GM23338 (cell line): ENCODE measurements at regions not wholly inside any gene's neighbourhood (a gene's known extent, or its start where the extent isn't known, plus 50 kb on each side); places are given as distances from the start of the nearest gene placed in this dataset.

Experiments used
- ATAC-seq: fragments of 200-7000 bp; cut with Tn5 transposase; 3 replicates; pipeline ENCODE4 v1.9.1; 2020
- DNase-seq: peaks from one replicate; pipeline ENCODE4 v3.0.0-alpha.2; 2015; ENCODE audit warnings: low spot score
- H2AFZ ChIP-seq: fragments of 200-600 bp; sonication (generic); 2 replicates; pipeline ENCODE4 v1.8.0; 2016; ENCODE audit warnings: antibody characterized with exemption, mild to moderate bottlenecking, moderate library complexity
- H3F3A ChIP-seq: fragments of 200-600 bp; sonication (generic); replicated peaks from 2 replicates; pipeline ENCODE4 v1.8.0; 2017; ENCODE audit warnings: antibody characterized with exemption, mixed run types, low read depth
- H3K27ac ChIP-seq: fragments of 200-600 bp; sonication (generic); 2 replicates; pipeline ENCODE4 v1.6.1; 2016; ENCODE audit warnings: low read depth
- H3K27me3 ChIP-seq: fragments of 200-600 bp; sonication (generic); 2 replicates; pipeline ENCODE4 v1.8.0; 2016; ENCODE audit warnings: mild to moderate bottlenecking, mixed run types, moderate library complexity; ENCODE audit not compliant: insufficient read depth
- H3K36me3 ChIP-seq: fragments of 200-600 bp; sonication (generic); 2 replicates; pipeline ENCODE4 v1.8.0; 2016; ENCODE audit warnings: mild to moderate bottlenecking; ENCODE audit not compliant: insufficient read depth
- H3K4me1 ChIP-seq: fragments of 200-600 bp; sonication (generic); 2 replicates; pipeline ENCODE4 v1.8.0; 2016; ENCODE audit warnings: mild to moderate bottlenecking, moderate library complexity; ENCODE audit not compliant: insufficient read depth
- H3K4me2 ChIP-seq: fragments of 200-600 bp; sonication (generic); 2 replicates; pipeline ENCODE4 v1.7.1; 2017; ENCODE audit warnings: mixed run types
- H3K4me3 ChIP-seq: fragments of 200-600 bp; sonication (generic); 2 replicates; pipeline ENCODE4 v1.6.1; 2016; ENCODE audit warnings: mixed run types
- H3K79me2 ChIP-seq: fragments of 200-600 bp; sonication (generic); replicated peaks from 2 replicates; pipeline ENCODE4 v1.8.0; 2017; ENCODE audit warnings: mild to moderate bottlenecking; ENCODE audit not compliant: insufficient read depth
- H3K9me2 ChIP-seq: fragments of 200-600 bp; sonication (generic); 2 replicates; pipeline ENCODE4 v1.8.0; 2017; ENCODE audit not compliant: insufficient read depth
- H4K20me1 ChIP-seq: fragments of 200-600 bp; sonication (generic); replicated peaks from 2 replicates; pipeline ENCODE4 v1.8.0; 2017; ENCODE audit warnings: mild to moderate bottlenecking; ENCODE audit not compliant: insufficient read depth
- H3K27ac Mint-ChIP-seq: 2 replicates; pipeline ENCODE4 v1.8.0; 2020; ENCODE audit warnings: inconsistent platforms, mild to moderate bottlenecking, moderate library complexity, mixed read lengths
- H3K27me3 Mint-ChIP-seq: 3 replicates; pipeline ENCODE4 v1.8.0; 2022; ENCODE audit warnings: low read depth, mild to moderate bottlenecking, moderate library complexity, mixed read lengths, inconsistent platforms; ENCODE audit not compliant: insufficient read depth, poor library complexity
- H3K36me3 Mint-ChIP-seq: 3 replicates; pipeline ENCODE4 v1.8.0; 2021; ENCODE audit warnings: low read depth, mild to moderate bottlenecking, inconsistent platforms, moderate library complexity, mixed read lengths
- H3K4me1 Mint-ChIP-seq: 3 replicates; pipeline ENCODE4 v1.8.0; 2020; ENCODE audit warnings: mild to moderate bottlenecking, inconsistent platforms, mixed read lengths
- H3K4me3 Mint-ChIP-seq: 3 replicates; pipeline ENCODE4 v1.8.0; 2021; ENCODE audit warnings: moderate library complexity, mild to moderate bottlenecking, inconsistent platforms, mixed read lengths
- H3K9me3 Mint-ChIP-seq: 3 replicates; pipeline ENCODE4 v1.8.0; 2020; ENCODE audit warnings: moderate library complexity, mild to moderate bottlenecking, inconsistent platforms, mixed read lengths
- EZH2phosphoT487 ChIP-seq: fragments of 200-600 bp; sonication (generic); IDR thresholded peaks from one replicate; pipeline ENCODE4 v1.8.1; 2018; ENCODE audit warnings: antibody characterized with exemption; ENCODE audit not compliant: unreplicated experiment
- POLR2AphosphoS5 ChIP-seq: IDR thresholded peaks from 2 replicates; pipeline ENCODE4 v1.6.1; 2016; ENCODE audit warnings: antibody characterized with exemption, low read depth
- STAT1 ChIP-seq: IDR thresholded peaks from one replicate; pipeline ENCODE4 v1.6.1; 2016; ENCODE audit warnings: antibody characterized with exemption; ENCODE audit not compliant: unreplicated experiment
- ZNF331 ChIP-seq: fragments of 250-450 bp; sonication (Bioruptor Pico); IDR thresholded peaks from 2 replicates; pipeline ENCODE4 v1.5.0; 2020; ENCODE audit warnings: low read depth, mild to moderate bottlenecking, moderate library complexity
- TF ChIP-seq, protein P1 (sequence below): IDR thresholded peaks from one replicate; pipeline ENCODE4 v1.6.1; 2018; ENCODE audit warnings: antibody characterized with exemption; ENCODE audit not compliant: unreplicated experiment
- TF ChIP-seq, protein P2 (sequence below): IDR thresholded peaks from 2 replicates; pipeline ENCODE4 v1.6.1; 2016; ENCODE audit warnings: antibody characterized with exemption
- TF ChIP-seq, protein P3 (sequence below): fragments of 250-450 bp; sonication (Bioruptor Pico); IDR thresholded peaks from 2 replicates; pipeline ENCODE4 v1.5.0; 2020; ENCODE audit warnings: mild to moderate bottlenecking, moderate library complexity

DNA sequence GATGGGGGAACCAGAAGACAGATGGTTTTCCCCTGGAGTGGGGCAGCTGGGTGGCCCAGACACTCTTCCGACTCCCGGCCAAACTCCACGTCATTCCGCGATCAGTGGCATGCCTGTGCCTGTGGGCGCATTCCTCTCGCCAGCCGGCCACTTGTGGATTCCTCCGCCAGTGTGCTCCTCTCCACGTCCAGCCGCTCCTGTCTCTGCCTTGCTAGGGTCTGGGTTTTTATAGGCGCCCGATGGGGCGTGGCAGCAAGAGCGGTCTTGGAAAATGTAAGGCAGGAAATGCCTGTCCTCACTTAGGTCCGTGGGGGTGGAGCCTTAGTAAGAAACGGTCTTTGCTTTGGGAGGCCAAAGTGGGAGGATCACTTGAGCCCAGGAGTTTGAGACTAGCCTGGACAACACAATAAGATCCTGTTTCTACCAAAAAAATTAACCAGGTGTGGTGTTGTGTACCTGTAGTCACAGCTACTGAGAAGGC lies 81.6 kb upstream of the SEPTIN5 start:
- H3F3A ChIP-seq: no peaks in the 10 kb centered on the region
- no peaks in the 10 kb centered on the region for H3K36me3 ChIP-seq
- H3K4me1 ChIP-seq: 0 out of 2 replicates have a peak, but pooled peaks cover 4% of the 10 kb centered on the region
- no peaks in the 10 kb centered on the region for H3K79me2 ChIP-seq
- H3K4me3 Mint-ChIP-seq: no peak overlapping the region
- H3K4me3 ChIP-seq: no peak overlapping the region
- ATAC-seq (no peak), DNase-seq (no peak)
- H4K20me1 ChIP-seq: no peaks in the 10 kb centered on the region
- H3K9me2 ChIP-seq: no peaks in the 10 kb centered on the region
- H2AFZ ChIP-seq: peak overlapping the region; percentile 84; the same call in 1 of the 2 replicates
- no peaks in the 10 kb centered on the region for H3K27me3 ChIP-seq
- peaks cover 6% of the 10 kb centered on the region for H3K27me3 Mint-ChIP-seq
- H3K36me3 Mint-ChIP-seq: no peaks in the 10 kb centered on the region; the same call in 2 of the 3 replicates
- H3K4me2 ChIP-seq: no peak overlapping the region
- no peak overlapping the region for H3K27ac Mint-ChIP-seq
- H3K27ac ChIP-seq: no peak overlapping the region
- peaks cover 10% of the 10 kb centered on the region for H3K4me1 Mint-ChIP-seq
- TF ChIP-seq, protein P1, sequence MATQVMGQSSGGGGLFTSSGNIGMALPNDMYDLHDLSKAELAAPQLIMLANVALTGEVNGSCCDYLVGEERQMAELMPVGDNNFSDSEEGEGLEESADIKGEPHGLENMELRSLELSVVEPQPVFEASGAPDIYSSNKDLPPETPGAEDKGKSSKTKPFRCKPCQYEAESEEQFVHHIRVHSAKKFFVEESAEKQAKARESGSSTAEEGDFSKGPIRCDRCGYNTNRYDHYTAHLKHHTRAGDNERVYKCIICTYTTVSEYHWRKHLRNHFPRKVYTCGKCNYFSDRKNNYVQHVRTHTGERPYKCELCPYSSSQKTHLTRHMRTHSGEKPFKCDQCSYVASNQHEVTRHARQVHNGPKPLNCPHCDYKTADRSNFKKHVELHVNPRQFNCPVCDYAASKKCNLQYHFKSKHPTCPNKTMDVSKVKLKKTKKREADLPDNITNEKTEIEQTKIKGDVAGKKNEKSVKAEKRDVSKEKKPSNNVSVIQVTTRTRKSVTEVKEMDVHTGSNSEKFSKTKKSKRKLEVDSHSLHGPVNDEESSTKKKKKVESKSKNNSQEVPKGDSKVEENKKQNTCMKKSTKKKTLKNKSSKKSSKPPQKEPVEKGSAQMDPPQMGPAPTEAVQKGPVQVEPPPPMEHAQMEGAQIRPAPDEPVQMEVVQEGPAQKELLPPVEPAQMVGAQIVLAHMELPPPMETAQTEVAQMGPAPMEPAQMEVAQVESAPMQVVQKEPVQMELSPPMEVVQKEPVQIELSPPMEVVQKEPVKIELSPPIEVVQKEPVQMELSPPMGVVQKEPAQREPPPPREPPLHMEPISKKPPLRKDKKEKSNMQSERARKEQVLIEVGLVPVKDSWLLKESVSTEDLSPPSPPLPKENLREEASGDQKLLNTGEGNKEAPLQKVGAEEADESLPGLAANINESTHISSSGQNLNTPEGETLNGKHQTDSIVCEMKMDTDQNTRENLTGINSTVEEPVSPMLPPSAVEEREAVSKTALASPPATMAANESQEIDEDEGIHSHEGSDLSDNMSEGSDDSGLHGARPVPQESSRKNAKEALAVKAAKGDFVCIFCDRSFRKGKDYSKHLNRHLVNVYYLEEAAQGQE: no peak
- TF ChIP-seq EZH2phosphoT487 (no peak), STAT1 (no peak)
- TF ChIP-seq, protein P2, sequence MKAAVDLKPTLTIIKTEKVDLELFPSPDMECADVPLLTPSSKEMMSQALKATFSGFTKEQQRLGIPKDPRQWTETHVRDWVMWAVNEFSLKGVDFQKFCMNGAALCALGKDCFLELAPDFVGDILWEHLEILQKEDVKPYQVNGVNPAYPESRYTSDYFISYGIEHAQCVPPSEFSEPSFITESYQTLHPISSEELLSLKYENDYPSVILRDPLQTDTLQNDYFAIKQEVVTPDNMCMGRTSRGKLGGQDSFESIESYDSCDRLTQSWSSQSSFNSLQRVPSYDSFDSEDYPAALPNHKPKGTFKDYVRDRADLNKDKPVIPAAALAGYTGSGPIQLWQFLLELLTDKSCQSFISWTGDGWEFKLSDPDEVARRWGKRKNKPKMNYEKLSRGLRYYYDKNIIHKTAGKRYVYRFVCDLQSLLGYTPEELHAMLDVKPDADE: no peak
- H3K9me3 Mint-ChIP-seq: no peaks in the 10 kb centered on the region; the same call in 2 of the 3 replicates

DNA sequence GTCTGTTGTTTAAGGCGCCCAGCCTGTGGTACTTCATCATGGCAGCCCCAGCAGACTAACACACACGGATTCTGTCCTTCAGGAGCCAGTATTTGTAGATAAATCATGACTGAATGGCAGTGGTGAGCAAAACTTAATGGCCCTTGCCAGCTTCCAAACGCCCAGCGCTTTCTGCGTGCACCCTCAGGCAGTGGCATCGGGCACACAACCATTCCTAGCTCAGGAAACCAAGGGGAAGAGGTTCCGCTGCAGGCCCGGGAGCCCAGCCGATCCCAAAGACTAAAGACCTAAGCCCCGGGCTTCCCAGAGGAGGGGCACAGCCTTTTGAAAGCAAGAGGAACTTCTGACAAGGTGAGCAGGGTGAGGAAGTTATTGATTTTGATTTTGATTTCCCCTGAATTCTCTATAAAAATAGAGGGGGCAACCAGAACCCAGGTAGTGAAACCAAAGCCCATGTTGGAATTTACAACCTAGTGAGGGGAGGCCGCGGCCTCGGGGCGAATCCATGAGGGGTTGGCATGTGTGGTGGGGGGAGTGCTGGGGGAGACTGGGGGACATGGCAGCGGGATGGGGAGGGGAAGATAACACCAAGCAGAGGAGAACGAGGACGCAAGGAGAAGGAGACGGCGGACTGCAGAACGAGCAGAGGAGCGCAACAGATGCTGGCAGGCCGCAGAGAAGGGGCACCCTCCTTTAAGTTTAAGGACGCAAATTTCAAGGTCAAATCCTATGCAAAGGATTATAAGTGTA lies 79.9 kb upstream of the SEPTIN5 start:
- Mint-ChIP-seq H3K4me1 (peaks cover 10% of the 10 kb centered on the region), H3K27me3 (peaks cover 6% of the 10 kb centered on the region), H3K36me3 (no peaks in the 10 kb centered on the region), H3K27ac (no peak overlapping the region), H3K4me3 (no peak overlapping the region), H3K9me3 (no peaks in the 10 kb centered on the region; the same call in 2 of the 3 replicates)
- DNase-seq (no peak), ATAC-seq (no peak)
- no peaks in the 10 kb centered on the region for H3K9me2 ChIP-seq
- no peaks in the 10 kb centered on the region for H3F3A ChIP-seq
- H3K4me2 ChIP-seq: no peak overlapping the region
- no peak overlapping the region; the same call in 1 of the 2 replicates for H2AFZ ChIP-seq
- H3K79me2 ChIP-seq: no peaks in the 10 kb centered on the region
- no peak overlapping the region for H3K4me3 ChIP-seq
- H3K27me3 ChIP-seq: no peaks in the 10 kb centered on the region
- H3K36me3 ChIP-seq: no peaks in the 10 kb centered on the region
- H3K4me1 ChIP-seq: 0 out of 2 replicates have a peak, but pooled peaks cover 4% of the 10 kb centered on the region
- no peak overlapping the region for H3K27ac ChIP-seq
- no peaks in the 10 kb centered on the region for H4K20me1 ChIP-seq
- TF ChIP-seq POLR2AphosphoS5: no peak
- no peak for TF ChIP-seq STAT1
- TF ChIP-seq, protein P3, sequence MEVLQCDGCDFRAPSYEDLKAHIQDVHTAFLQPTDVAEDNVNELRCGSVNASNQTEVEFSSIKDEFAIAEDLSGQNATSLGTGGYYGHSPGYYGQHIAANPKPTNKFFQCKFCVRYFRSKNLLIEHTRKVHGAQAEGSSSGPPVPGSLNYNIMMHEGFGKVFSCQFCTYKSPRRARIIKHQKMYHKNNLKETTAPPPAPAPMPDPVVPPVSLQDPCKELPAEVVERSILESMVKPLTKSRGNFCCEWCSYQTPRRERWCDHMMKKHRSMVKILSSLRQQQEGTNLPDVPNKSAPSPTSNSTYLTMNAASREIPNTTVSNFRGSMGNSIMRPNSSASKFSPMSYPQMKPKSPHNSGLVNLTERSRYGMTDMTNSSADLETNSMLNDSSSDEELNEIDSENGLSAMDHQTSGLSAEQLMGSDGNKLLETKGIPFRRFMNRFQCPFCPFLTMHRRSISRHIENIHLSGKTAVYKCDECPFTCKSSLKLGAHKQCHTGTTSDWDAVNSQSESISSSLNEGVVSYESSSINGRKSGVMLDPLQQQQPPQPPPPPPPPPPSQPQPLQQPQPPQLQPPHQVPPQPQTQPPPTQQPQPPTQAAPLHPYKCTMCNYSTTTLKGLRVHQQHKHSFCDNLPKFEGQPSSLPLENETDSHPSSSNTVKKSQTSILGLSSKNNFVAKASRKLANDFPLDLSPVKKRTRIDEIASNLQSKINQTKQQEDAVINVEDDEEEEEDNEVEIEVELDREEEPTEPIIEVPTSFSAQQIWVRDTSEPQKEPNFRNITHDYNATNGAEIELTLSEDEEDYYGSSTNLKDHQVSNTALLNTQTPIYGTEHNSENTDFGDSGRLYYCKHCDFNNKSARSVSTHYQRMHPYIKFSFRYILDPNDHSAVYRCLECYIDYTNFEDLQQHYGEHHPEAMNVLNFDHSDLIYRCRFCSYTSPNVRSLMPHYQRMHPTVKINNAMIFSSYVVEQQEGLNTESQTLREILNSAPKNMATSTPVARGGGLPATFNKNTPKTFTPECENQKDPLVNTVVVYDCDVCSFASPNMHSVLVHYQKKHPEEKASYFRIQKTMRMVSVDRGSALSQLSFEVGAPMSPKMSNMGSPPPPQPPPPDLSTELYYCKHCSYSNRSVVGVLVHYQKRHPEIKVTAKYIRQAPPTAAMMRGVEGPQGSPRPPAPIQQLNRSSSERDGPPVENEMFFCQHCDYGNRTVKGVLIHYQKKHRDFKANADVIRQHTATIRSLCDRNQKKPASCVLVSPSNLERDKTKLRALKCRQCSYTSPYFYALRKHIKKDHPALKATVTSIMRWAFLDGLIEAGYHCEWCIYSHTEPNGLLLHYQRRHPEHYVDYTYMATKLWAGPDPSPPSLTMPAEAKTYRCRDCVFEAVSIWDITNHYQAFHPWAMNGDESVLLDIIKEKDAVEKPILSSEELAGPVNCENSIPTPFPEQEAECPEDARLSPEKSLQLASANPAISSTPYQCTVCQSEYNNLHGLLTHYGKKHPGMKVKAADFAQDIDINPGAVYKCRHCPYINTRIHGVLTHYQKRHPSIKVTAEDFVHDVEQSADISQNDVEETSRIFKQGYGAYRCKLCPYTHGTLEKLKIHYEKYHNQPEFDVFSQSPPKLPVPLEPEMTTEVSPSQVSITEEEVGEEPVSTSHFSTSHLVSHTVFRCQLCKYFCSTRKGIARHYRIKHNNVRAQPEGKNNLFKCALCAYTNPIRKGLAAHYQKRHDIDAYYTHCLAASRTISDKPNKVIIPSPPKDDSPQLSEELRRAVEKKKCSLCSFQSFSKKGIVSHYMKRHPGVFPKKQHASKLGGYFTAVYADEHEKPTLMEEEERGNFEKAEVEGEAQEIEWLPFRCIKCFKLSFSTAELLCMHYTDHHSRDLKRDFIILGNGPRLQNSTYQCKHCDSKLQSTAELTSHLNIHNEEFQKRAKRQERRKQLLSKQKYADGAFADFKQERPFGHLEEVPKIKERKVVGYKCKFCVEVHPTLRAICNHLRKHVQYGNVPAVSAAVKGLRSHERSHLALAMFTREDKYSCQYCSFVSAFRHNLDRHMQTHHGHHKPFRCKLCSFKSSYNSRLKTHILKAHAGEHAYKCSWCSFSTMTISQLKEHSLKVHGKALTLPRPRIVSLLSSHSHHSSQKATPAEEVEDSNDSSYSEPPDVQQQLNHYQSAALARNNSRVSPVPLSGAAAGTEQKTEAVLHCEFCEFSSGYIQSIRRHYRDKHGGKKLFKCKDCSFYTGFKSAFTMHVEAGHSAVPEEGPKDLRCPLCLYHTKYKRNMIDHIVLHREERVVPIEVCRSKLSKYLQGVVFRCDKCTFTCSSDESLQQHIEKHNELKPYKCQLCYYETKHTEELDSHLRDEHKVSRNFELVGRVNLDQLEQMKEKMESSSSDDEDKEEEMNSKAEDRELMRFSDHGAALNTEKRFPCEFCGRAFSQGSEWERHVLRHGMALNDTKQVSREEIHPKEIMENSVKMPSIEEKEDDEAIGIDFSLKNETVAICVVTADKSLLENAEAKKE (CRISPR knock-in tag): no peak
- no peak for TF ChIP-seq ZNF331
